PC-9 (cell line): ENCODE measurements at regions not wholly inside any gene's neighbourhood (a gene's known extent, or its start where the extent isn't known, plus 50 kb on each side); places are given as distances from the start of the nearest gene placed in this dataset.
"Not testable (repeated sequence)": the region's sequence is repeated elsewhere in the genome, so short reads cannot be mapped to it uniquely, and the experiment has no call there.

Experiments
- BruUV-seq: library from RNA; stranded (reverse); fragments of 400-500 nt; replicated peaks from 2 replicates; lab custom pipeline; 2021; lab: Mats Ljungman, UMichigan
- CTCF ChIA-PET: fragments of 300-600 bp; sonication (Branson Sonifier 250); formaldehyde crosslinking; loops from one replicate; lab custom pipeline; 2022; ENCODE audit warnings: antibody characterized with exemption; lab: Charles Lee
- POLR2A ChIA-PET: fragments of 300-600 bp; sonication (Branson Sonifier 250); formaldehyde crosslinking; loops from one replicate; lab custom pipeline; 2022; ENCODE audit warnings: antibody characterized with exemption; ENCODE audit not compliant: unreplicated experiment; lab: Charles Lee
- DNase-seq, 2 experiments: peaks; one replicate each; pipeline versions ENCODE4 v3.0.0 to v3.0.0-alpha.2; 2015 to 2022; ENCODE audit warnings: mixed read lengths in 1 of 2
- H2AFZ ChIP-seq: fragments of 200-600 bp; sonication (generic); 2 replicates; pipeline ENCODE4 v1.8.1; 2017; ENCODE audit warnings: antibody characterized with exemption
- H3F3A ChIP-seq: fragments of 200-600 bp; sonication (generic); 2 replicates; pipeline ENCODE4 v1.8.1; 2017; ENCODE audit warnings: antibody characterized with exemption, mild to moderate bottlenecking, low read depth; ENCODE audit not compliant: insufficient read depth
- H3K27ac ChIP-seq: fragments of 200-600 bp; sonication (generic); 2 replicates; pipeline ENCODE4 v1.6.1; 2016; ENCODE audit warnings: mixed run types
- H3K27me3 ChIP-seq: fragments of 200-600 bp; sonication (generic); 2 replicates; pipeline ENCODE4 v1.6.1; 2016; ENCODE audit warnings: low read depth, mixed run types; ENCODE audit not compliant: insufficient read depth
- H3K36me3 ChIP-seq: fragments of 200-600 bp; sonication (generic); 2 replicates; pipeline ENCODE4 v1.6.1; 2016; ENCODE audit warnings: low read depth, mixed run types
- H3K4me1 ChIP-seq: fragments of 200-600 bp; sonication (generic); replicated peaks from 2 replicates; pipeline ENCODE4 v1.6.1; 2016; ENCODE audit warnings: mixed run types; ENCODE audit not compliant: insufficient read depth
- H3K4me2 ChIP-seq: fragments of 200-600 bp; sonication (generic); 2 replicates; pipeline ENCODE4 v1.6.1; 2017; ENCODE audit warnings: mixed run types
- H3K4me3 ChIP-seq: fragments of 200-600 bp; sonication (generic); 2 replicates; pipeline ENCODE4 v1.6.1; 2016; ENCODE audit warnings: mixed run types
- H3K79me2 ChIP-seq: fragments of 200-600 bp; sonication (generic); 2 replicates; pipeline ENCODE4 v1.6.1; 2017; ENCODE audit warnings: low read depth, mixed run types
- H3K9me2 ChIP-seq: fragments of 200-600 bp; sonication (generic); 2 replicates; pipeline ENCODE4 v1.8.1; 2017; ENCODE audit warnings: mild to moderate bottlenecking; ENCODE audit not compliant: insufficient read depth
- H3K9me3 ChIP-seq: fragments of 200-600 bp; sonication (generic); 2 replicates; pipeline ENCODE4 v1.8.1; 2016; ENCODE audit warnings: low read depth; ENCODE audit not compliant: insufficient read depth
- H4K20me1 ChIP-seq: fragments of 200-600 bp; sonication (generic); 2 replicates; pipeline ENCODE4 v1.8.1; 2017; ENCODE audit not compliant: insufficient read depth
- CTCF ChIP-seq: fragments of 200-600 bp; sonication (generic); conservative IDR thresholded peaks from 2 replicates; pipeline ENCODE4 v1.6.1; 2017; ENCODE audit warnings: mixed run types, antibody characterized with exemption, mild to moderate bottlenecking, moderate library complexity
- EZH2 ChIP-seq: fragments of 200-600 bp; sonication (generic); IDR thresholded peaks from 2 replicates; pipeline ENCODE4 v1.8.0; 2017; ENCODE audit warnings: antibody characterized with exemption, low read depth
- intact Hi-C: fragments of 100-400 bp; cut with micrococcal nuclease; formaldehyde crosslinking; loops from one replicate; pipeline ENCODE4 v1.10.0; 2022; ENCODE audit not compliant: unreplicated experiment

- H3K9me3 ChIP-seq = no peaks in the 10 kb centered on the region
- H3K36me3 ChIP-seq = no peaks in the 10 kb centered on the region
- H3K79me2 ChIP-seq = no peaks in the 10 kb centered on the region
- H4K20me1 ChIP-seq = no peaks in the 10 kb centered on the region
- no peak overlapping the region for H3K27ac ChIP-seq
- no TSS peak for BruUV-seq
- no peaks in the 10 kb centered on the region for H3K4me1 ChIP-seq
- CTCF ChIA-PET = no interaction called here
- intact Hi-C loops = no loop called here
- H3K27me3 ChIP-seq = peaks cover 32% of the 10 kb centered on the region
- H3F3A ChIP-seq = no peaks in the 10 kb centered on the region
- no peak for TF ChIP-seq CTCF
- no peak for TF ChIP-seq EZH2
- POLR2A ChIA-PET = no interaction called here
- H3K4me2 ChIP-seq = no peak overlapping the region
- H2AFZ ChIP-seq = no peak overlapping the region
- no peaks in the 10 kb centered on the region for H3K9me2 ChIP-seq
- no peak overlapping the region for H3K4me3 ChIP-seq
- no peak for DNase-seq
Measured at GRCh38 chr14:105605464-105606304, 79.3 kb downstream of the TMEM121 start.

GRCh38 chr14:105606305-105606975 lies 80.1 kb downstream of the TMEM121 start:
- H3K9me2 ChIP-seq, intact Hi-C loops, POLR2A ChIA-PET: not testable (repeated sequence)

GRCh38 chr14:105607025-105607424 lies 80.6 kb downstream of the TMEM121 start:
- peaks cover 31% of the 10 kb centered on the region for H3K27me3 ChIP-seq
- H2AFZ ChIP-seq, DNase-seq, H3K9me2 ChIP-seq, H3K79me2 ChIP-seq, H4K20me1 ChIP-seq, BruUV-seq, H3K27ac ChIP-seq, H3K4me2 ChIP-seq, intact Hi-C loops, H3K4me3 ChIP-seq, POLR2A ChIA-PET, H3K36me3 ChIP-seq, H3F3A ChIP-seq, H3K9me3 ChIP-seq, H3K4me1 ChIP-seq, CTCF ChIA-PET: not testable (repeated sequence)

More at GRCh38 chr14:105606305-105606975, 80.1 kb downstream of the TMEM121 start:
- H3F3A ChIP-seq, CTCF ChIA-PET, H3K36me3 ChIP-seq, H4K20me1 ChIP-seq, BruUV-seq, H3K4me1 ChIP-seq, H3K79me2 ChIP-seq, H3K4me3 ChIP-seq, DNase-seq, H3K4me2 ChIP-seq, H3K27ac ChIP-seq, H3K9me3 ChIP-seq, H2AFZ ChIP-seq: not testable (repeated sequence)
- peaks cover 32% of the 10 kb centered on the region for H3K27me3 ChIP-seq

GRCh38 chr14:105614987-105615386 lies 88.6 kb downstream of the TMEM121 start:
- H3K4me1 ChIP-seq, CTCF ChIA-PET, H3K36me3 ChIP-seq, H3K4me2 ChIP-seq, H4K20me1 ChIP-seq, H3K4me3 ChIP-seq, H3K79me2 ChIP-seq, H3K9me2 ChIP-seq, H2AFZ ChIP-seq, H3F3A ChIP-seq, BruUV-seq, DNase-seq, H3K27ac ChIP-seq, POLR2A ChIA-PET, H3K9me3 ChIP-seq, intact Hi-C loops: not testable (repeated sequence)
- H3K27me3 ChIP-seq = peaks cover 22% of the 10 kb centered on the region

- intact Hi-C loops, H3K4me3 ChIP-seq, CTCF ChIA-PET, H3K27ac ChIP-seq, POLR2A ChIA-PET, H2AFZ ChIP-seq, BruUV-seq, H3K9me2 ChIP-seq, H3F3A ChIP-seq, DNase-seq, H3K79me2 ChIP-seq, H4K20me1 ChIP-seq, H3K9me3 ChIP-seq, H3K36me3 ChIP-seq, H3K4me1 ChIP-seq, H3K4me2 ChIP-seq: not testable (repeated sequence)
- peaks cover 22% of the 10 kb centered on the region for H3K27me3 ChIP-seq
Measured at GRCh38 chr14:105615986-105616801, 89.8 kb downstream of the TMEM121 start.
